Fibroblast of gingiva (primary cell): ENCODE measurements at regions not wholly inside any gene's neighbourhood (a gene's known extent, or its start where the extent isn't known, plus 50 kb on each side); places are given as distances from the start of the nearest gene placed in this dataset.
"Not testable (repeated sequence)": the region's sequence is repeated elsewhere in the genome, so short reads cannot be mapped to it uniquely, and the experiment has no call there.

Source experiments
- DNase-seq: peaks from one replicate; pipeline ENCODE4 v3.0.0-alpha.2; 2011; ENCODE audit warnings: low read depth

GRCh38 chr3:193119926-193120325 is 121.1 kb upstream of the PLAAT1 start:
- no peak for DNase-seq

- no peak for DNase-seq
Measured at GRCh38 chr3:193124861-193125260, 116.2 kb upstream of the PLAAT1 start.

GRCh38 chr3:193129607-193130006 is 111.4 kb upstream of the PLAAT1 start:
- DNase-seq: no peak

GRCh38 chr3:193130576-193130975 is 110.4 kb upstream of the PLAAT1 start:
- no peak for DNase-seq

GRCh38 chr3:193132241-193132640 is 108.8 kb upstream of the PLAAT1 start:
- no peak for DNase-seq

- peak; percentile 14 for DNase-seq
Measured at GRCh38 chr3:193132964-193133363, 108.1 kb upstream of the PLAAT1 start.

GRCh38 chr3:193134856-193135255 is 106.2 kb upstream of the PLAAT1 start:
- peak; percentile 58 for DNase-seq

GRCh38 chr3:193140381-193140780 is 100.6 kb upstream of the PLAAT1 start:
- no peak for DNase-seq

- DNase-seq: no peak
Measured at GRCh38 chr3:193145248-193145647, 95.8 kb upstream of the PLAAT1 start.

- DNase-seq: peak; percentile 0
Measured at GRCh38 chr3:193148688-193149473, 92.1 kb upstream of the PLAAT1 start.

GRCh38 chr3:193149998-193150397 is 91.0 kb upstream of the PLAAT1 start:
- DNase-seq: peak; percentile 0

- not testable (repeated sequence) for DNase-seq
Measured at GRCh38 chr3:193155044-193155781, 85.8 kb upstream of the PLAAT1 start.

- peak; percentile 0 for DNase-seq
Measured at GRCh38 chr3:193157051-193157450, 84.0 kb upstream of the PLAAT1 start.

GRCh38 chr3:193165431-193166120 is 75.4 kb upstream of the PLAAT1 start:
- no peak for DNase-seq

GRCh38 chr3:193168931-193169330 is 72.1 kb upstream of the PLAAT1 start:
- DNase-seq: no peak

GRCh38 chr3:193174140-193174539 is 66.9 kb upstream of the PLAAT1 start:
- no peak for DNase-seq

- not testable (repeated sequence) for DNase-seq
Measured at GRCh38 chr3:193179332-193180012, 61.5 kb upstream of the PLAAT1 start.

- DNase-seq: no peak
Measured at GRCh38 chr3:193187070-193187722, 53.8 kb upstream of the PLAAT1 start.

- no peak for DNase-seq
Measured at GRCh38 chr3:193190146-193190786, 50.8 kb upstream of the PLAAT1 start.
